G401.6 (cell line): ENCODE measurements at regions not wholly inside any gene's neighbourhood (a gene's known extent, or its start where the extent isn't known, plus 50 kb on each side); places are given as distances from the start of the nearest gene placed in this dataset.

Experiments used
- FAIRE-seq: peaks from 2 replicates; lab custom pipeline; 2012; peaks lifted over from hg19 to GRCh38; lab: Jason Lieb, UNC

DNA sequence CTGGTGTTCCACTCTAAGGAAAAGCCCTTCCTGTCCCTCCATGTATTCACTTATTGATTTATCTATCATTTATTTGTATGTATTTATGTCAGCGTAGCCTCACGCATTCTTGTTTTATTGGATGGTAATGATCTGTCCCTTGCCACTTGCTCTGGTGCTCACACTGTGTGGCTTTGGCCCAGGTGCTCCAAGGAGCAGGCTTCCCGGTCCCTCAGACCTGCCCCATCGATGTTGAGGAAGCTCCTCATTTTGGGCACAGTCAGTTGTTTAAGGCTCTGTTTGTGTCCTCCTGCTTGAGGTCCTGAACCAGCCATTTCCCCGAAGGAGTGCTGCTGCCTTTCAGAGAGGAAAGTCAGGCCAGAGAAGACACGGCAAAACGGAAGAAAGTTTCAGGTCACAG is 1485.4 kb downstream of the TBC1D22A start:
- FAIRE-seq: no peak

DNA sequence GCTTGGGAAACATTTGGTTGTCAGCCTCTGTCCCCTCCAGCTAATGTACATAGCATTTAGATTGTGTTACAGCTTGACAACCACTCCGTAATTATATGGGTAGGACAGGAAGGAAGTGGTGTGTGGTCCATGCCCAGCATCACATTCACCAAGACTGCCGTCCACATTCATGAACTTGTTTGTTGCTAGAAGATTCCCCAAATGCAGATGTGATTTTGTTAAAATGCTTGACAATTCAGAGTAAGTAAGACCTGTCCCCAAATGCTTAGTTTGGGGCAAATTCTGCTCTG is 1482.7 kb downstream of the TBC1D22A start:
- FAIRE-seq: no peak

DNA sequence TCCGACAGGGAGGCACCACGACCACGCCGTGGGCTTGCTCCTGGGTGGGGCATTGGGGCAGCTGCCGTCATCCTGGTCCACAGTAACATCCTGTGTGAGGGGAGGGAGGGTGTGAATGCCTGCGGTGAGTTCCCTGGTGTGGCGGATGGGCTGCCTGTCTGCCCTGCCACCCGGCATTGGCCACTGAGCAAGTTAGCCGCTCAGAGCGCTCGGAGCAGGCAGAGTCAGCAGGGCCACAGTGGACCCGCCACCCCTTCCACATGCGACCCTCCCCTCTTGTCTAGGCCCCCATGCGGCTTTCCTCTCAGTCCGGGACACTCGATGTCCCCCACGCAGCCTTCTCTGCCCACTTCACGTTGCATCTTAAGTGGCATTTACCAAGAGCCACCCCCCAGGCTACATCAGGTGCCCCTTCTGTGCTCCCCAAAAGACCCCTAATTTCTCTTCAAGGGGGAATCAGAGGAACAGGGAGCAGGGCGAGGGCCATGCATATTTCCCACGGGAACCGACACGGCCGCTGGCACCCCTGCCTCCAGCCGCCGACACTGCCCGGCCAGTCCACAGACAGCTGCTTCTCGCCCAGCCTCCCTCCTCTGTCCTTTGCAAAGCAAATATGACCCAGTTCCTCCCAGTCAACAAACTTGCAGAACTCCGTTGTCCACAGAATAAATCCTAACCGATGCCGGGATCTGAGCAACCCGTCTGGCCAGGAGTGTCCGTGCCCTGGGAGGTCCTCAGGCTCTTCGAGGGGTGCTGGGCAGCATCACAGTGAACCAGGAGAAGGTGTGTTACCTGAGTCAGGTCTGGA is 1482.1 kb downstream of the TBC1D22A start:
- no peak for FAIRE-seq

DNA sequence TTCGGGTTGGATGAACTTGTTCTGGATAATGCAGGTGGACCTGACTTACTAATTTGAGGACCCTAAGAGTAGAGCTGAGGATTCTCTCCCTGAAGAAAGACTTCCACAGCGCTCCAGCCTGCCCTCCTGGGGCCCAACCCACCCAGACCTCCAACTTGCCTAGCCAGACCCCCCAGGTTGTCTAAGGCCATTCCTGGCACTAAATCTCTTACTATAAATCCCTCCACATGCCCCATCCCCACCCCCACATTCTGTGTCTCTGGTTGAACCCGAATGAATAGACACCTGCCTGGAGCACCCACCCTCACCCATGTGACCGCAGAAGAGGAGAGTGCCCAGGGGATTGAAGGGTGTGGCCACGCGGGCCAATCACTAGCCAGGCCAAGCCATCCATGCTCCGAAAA is 1480.0 kb downstream of the TBC1D22A start:
- no peak for FAIRE-seq

DNA sequence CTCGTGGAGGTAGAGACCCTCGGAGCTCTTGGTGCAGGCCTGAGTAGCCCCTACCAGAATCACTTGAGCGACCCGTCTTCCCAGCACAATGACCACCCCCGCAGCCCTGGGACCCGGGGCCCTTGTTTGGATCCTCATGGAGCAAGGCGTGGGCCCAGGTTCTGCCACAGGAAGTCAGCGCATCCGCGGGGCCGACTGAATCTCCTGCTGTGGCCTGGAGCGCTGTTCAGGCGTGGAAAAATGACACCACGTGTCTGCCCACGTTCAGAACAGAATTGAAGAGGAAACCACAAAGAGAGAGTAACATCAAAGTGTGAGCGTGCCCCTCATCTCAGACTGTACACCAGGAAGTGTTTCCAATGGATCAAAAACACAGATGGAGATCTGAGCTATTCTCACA is 1479.2 kb downstream of the TBC1D22A start:
- no peak for FAIRE-seq

DNA sequence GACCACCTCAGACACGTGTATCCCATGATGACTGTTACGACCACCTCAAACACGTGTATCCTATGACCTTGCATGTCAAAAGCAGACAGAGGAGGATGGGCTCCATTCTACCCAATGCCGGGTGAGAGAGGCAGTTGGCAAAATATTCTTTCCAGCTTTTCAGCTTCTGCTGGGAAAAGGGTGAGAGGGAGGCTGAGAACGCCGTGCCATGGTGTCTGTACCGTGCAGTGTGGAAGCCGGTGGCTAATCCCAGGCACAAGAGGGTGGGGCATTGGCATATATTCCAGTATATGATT is 1478.4 kb downstream of the TBC1D22A start:
- FAIRE-seq: no peak

DNA sequence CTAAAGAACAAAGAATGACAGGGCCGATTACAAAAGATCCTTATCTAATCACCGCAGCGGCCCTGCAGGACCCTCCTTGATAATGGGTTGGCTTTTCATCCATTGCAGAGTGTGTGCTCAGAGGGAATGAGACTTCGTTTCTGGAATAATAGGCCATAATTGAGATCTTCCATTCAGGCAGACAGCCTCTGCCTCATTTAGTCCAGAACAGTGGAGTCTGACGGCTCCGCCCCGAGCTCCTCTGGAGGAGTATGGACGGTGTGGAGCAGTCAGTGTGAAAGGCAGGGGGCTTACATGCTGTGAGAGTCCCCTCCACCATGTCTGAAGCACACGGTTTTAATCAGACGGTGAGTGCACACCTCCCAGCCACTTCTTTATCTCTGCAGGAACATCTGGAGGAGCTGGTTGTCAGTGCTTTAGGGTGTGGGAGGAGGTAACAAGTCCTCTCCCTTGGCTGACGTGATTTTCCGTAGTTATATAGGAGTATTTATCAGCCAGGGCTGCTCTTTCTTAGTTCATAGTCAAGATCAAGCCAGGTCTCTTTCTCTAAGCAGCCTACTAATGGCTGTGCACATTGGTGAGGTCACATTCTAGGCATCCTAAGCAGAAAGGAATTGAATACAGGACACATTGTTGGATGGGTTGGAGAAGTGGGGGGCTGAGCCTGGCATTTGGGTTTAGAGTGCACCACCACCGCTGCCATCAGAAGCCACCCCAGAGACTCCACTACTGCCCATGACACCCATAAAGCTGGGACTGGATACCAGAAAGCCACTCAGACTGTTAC is 1477.9 kb downstream of the TBC1D22A start:
- FAIRE-seq: no peak

DNA sequence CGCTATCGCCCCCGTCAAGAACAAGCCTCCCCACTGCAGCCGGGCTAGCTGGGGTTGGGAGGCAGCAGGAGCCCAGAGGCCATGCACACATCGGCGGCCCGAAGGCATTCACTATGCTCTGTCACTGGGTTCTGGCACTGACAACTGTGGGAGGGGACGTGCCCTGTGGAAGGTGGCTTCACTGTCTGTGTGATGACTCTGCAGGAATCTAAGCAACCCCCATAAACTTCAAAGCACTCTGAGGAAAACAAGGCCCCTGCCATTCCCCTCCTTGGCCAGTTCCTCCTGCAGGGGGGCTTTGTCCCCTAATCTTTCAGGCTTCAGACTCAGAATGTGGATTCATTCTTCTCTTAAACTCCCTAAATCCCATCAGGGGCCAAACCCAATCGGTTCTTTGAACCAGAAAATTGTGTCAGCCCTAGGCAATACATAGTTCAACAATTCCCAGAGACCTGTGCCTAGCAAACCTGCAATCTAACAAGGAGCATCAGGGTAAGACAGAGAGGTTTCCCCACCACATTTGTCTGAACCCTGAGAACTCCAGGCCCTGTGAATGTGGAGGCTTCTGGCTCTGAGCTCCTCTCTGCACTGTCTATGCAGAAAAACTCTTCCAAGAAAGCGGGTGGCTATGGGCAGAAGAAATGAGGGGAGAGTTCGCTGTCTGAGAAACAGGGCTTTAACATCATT is 1477.2 kb downstream of the TBC1D22A start:
- FAIRE-seq: no peak

DNA sequence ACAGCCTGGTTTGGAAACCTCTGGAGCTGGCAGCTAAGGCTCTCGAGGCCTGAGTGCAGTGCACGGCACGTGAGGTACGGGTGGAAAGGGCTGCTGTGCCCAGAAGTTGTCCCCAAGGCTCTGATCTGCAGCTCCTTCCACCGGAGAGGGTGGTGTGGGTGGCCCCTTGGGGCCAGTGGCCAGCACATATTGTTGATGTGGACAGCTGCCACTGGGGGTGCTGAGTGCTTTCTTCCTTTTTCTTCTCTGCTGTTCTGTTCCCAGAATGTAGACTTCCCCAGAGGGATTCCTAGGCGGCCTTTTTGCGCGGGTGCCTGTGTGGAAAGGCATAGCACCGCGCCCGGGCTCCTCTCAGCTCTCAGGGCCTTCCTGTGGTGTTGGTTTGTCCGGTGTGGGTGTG is 1476.5 kb downstream of the TBC1D22A start:
- no peak for FAIRE-seq

DNA sequence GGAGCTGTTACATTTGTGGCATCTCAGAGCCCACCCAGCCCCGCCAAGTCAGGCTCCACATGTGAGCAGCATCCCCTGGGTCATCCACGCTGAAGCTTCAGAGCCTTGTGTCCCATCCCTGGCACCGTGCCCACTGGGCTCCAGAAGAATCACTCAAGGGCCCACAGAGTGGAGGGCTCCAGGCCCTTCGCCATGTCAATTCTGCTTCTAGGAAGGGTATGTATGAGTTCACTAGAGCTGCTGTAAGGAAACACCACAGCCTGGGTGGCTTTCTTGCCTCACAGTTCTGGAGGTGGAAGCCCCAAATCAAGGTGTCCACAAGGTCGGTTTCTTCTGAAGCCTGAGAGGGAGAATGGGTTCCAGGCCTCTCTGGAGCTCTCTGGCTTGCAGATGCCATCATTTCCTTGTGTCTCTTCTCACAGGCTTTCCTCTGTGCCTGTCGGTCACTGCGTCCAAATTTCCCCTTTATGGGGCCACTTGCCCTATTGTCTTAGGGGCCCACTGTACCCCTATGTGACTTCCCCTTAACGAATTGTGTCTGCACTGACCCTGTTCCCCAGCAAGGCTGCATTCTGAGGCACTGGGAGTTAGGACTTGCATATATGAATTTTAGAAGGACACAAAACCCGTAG is 1476.0 kb downstream of the TBC1D22A start:
- FAIRE-seq: no peak

DNA sequence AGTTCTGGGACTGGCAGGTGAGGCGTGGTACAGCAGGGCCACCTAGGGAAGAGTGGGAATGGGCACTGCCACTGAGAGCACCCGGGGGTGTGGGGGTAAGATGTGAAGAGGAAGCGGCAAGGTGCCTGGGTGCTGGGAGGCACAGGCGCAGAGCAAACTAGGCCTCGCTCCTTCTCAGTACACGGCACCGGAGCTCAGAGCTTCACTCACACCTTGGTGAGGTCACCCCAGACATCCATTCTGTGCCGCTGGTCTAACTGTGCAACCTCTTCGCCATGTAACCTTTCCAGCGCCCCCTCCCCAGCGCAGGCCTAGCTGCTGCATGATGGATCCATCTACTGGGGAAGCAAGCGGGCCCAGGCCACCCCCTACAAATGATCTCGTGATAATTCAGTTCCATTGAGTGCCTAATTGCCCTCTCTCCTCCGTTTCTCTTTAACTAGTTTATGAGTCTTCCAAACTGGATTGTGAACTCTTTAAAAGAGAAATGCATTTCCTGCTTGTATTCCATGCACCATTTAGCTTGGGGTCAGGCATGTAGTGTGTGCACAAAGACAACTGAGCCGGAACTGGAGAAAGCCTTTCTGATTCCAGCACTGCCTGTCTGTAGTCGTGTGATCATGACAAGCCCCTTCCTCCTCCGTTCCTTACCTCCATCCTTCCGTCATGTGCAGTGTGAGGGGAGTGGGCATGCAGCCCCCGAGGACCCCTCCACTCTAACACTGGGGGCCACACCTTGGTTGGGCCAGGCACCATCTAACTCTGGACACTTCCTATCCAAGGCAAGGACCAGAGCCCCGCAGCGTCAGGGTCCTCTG is 1475.2 kb downstream of the TBC1D22A start:
- FAIRE-seq: no peak

DNA sequence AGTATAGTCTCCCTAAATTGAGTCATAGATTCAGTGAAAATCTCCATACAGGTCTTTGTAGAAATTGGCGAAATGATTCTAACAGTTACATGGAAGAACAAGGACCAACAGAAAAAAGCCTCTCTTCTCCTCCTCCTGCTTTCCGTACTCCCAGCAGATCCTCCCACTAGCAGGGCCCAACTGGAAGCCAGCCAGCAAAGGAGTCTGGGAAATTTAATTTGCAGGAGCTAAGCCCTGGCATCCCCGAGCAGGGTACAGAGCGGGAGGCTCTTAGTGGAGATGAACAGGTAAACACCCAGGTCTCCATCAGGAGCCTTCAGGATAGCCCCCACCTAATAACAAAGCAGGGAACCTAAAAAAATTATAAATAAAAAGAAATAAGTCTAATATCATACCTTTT is 1473.8 kb downstream of the TBC1D22A start:
- FAIRE-seq: no peak

DNA sequence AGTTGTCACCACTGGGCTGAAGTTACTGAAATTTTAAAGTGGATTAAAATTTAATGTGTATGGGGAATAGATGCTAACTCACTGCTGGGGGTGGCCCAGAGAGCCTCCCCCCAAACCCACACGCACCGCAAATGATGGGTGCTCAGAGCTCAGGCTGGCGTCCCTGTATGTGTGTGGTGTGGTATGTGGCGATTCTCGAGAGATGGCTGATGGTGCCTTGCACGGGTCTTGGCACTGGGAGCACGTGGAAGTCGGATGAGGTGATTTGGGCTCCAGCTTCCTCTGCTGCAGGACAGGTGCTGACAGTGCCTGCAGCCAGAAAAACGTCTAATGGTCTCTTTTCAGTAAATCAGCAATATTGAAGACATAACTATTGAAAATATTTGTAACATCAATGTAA is 1473.3 kb downstream of the TBC1D22A start:
- no peak for FAIRE-seq

DNA sequence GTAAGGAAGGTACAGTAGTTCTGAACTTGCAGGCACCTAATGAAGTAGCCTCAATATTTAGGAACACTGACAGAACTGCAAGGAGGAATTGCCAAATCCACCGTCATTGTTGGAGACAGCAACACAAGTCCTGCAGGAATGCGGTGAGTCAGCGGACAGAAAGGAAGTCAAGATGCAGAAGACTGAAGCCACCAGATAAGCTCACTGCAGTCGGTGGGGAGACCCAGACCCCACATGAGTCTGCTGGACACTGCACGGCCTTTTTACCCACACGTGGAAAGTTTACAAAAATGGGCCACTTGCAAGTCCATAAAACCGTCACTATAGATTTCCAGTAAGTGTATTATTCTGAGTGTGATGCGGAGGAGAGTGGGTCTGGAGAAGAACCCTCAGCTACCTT is 1471.6 kb downstream of the TBC1D22A start:
- no peak for FAIRE-seq

DNA sequence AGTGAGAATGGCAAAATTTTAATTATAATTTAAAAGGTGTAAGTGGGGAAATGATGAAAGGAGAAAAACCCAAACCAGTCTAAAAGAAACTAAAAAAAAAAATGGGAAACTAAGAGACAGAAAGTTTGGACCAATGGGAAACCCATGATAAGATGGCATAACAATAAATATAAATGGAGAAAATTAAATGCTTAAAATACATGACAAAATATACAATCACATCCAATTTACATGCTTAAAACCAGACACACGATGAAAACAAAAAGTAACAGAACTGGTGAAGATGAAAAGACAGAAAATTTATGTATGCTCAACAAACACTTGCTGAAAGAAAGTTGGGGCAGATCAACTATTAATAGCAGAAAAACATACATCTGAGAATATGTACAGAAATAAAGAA is 1471.1 kb downstream of the TBC1D22A start:
- no peak for FAIRE-seq

DNA sequence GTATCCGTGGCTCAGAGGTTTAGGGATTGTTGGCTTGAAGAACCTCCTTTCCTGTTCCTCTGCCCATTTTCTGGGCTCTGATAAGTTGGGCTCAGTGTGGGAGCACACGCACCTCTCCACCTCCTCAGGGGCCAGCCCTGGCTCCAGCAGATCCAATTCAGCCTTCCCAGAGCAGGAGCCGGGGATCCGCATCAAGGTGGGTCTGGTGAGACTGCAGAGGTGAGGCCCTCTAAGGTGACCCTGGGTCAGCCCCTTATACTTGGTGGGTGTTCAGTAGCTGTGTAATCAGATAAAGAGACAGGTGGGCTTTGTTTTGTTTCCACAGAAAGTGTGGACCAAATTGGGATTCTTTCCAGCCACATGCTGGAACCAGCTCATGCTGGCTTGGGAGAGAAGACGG is 1466.0 kb downstream of the TBC1D22A start:
- FAIRE-seq: no peak

DNA sequence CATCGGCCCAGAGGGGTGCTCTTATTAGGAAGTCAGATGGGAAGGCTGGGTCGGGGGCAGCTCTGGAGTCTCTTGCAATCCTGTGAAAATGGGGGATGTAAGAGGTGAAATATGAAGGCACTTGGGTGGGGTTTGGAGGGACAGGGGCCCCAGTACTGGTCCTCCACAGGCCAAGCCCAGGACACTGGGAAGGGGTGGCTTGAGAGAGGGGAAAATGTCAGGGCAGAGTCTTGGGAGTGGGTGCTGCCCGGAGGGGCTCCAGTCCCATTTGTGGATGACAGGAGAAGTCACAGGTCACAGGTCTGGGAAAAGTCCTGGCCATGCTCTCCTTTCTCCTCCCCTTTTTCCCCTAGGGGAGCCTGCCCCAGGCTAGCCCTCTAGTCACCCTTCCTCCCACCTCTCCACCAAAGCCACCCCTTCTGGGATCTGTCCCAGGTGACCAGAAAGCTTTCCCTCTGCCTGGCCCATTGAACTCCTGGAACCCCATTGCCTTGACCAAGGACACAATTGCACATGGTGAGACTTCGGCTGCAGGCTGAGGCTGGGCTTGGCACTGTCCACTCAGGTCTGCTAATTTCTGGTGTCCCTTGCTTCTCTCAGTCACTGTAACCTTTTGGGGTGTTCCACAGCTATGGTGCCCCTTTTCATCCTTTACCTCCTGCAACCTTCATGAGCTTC is 1465.0 kb downstream of the TBC1D22A start:
- no peak for FAIRE-seq

DNA sequence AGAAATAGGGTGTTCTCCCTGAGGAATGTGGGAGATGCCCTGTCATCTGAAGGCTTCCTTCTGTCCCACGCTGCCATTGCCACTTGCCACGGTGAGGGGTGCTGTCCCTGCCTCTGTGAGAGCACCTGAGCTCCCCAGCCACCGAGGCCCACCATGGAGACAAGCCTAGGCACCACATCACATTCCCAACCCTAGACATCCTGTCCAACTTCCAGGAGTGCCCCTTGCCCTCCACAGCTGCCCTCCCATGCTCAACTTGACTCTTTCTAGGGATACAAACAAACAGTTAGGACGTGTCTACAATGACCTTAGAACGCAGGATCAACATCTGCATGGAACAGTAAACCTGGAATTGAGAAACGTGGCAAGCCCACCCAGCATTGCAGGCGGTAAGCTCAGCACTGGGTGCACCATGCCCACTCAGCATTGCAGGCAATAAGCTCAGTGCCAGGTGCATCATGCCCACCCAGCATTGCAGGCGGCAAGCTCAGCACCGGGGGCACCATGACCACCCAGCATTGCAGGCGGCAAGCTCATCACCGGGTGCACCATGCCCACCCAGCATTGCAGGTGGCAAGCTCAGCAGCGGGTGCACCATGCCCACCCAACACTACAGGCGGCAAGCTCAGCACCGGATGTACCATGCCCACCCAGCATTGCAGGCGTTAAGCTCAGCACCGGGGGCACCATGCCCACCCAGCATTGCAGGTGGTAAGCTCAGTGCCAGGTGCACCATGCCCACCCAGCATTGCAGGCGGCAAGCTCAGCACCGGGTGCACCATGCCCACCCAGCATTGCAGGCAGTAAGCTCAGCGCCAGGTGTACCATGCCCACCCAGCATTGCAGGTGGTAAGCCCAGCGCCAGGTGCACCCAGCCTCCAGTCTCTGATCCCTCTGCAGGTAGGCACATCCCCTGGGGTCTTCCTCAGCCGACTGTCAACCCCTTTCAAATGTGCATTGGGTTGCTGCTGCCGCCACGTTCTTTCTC is 1463.9 kb downstream of the TBC1D22A start:
- no peak for FAIRE-seq

DNA sequence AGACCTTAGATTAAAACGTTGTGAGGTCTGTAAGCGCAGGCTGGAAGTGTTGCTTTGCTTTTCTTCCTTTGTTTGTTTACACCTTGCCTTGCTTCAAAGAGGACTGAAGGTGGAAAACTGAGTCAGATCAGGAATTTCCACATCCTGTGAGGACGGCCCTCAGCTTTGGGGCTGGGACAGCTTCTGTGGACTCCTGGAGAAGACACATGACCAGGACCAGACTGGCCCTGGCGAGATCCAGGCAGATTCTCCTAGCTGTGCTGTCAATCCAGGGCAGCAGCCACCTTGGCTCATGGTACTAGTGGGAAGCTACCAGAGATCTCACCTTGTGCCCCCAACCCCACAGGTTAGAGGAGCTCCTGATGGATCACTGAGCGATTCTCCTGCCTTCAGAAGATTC is 1461.9 kb downstream of the TBC1D22A start:
- FAIRE-seq: no peak

DNA sequence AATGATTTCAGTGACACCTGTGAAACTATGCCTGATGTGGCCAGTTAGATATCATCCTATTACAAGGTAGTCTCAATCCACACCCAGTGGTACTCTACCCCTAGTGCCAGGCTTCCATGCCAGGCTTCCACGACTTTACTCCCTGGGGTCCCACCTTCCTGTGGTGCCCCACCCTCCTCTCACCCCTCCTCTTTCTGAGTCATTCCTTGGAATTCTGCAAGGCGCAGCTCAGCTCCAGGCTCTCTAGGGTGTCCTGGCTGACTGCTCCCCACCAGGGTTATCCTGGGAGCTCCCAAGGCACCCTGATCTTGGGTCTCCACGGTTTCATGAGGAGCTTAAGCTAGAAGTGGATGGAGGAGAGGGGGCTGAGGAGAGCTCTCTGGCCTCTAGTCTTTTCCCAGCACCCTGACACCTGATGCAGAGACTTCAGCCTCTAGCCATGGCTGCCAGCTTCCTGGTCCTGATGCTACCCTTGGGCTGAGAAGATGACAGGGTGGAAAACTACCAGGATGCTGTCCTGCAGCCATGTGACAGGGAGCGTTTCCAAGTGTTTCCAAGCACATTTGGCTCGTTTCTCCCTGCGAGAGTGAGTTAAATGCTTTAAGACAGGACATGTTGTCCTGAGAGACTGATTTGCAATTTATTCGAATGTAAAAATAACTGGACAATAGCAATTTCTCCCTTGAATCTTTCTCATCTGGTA is 1461.2 kb downstream of the TBC1D22A start:
- no peak for FAIRE-seq
